ENCODE measurements at regions not wholly inside any gene's neighbourhood (a gene's known extent, or its start where the extent isn't known, plus 50 kb on each side); places are given as distances from the start of the nearest gene placed in this dataset.

GRCh38 chr3:141669434-141669833, 68.7 kb upstream of the RNF7 start:
- DNase-seq (ENCODE audit: low read depth), result no peak
- H3K4me3 ChIP-seq (ENCODE audit: control insufficient read depth, low read depth, low read length), result no peak overlapping the region
- TF ChIP-seq, protein P1, sequence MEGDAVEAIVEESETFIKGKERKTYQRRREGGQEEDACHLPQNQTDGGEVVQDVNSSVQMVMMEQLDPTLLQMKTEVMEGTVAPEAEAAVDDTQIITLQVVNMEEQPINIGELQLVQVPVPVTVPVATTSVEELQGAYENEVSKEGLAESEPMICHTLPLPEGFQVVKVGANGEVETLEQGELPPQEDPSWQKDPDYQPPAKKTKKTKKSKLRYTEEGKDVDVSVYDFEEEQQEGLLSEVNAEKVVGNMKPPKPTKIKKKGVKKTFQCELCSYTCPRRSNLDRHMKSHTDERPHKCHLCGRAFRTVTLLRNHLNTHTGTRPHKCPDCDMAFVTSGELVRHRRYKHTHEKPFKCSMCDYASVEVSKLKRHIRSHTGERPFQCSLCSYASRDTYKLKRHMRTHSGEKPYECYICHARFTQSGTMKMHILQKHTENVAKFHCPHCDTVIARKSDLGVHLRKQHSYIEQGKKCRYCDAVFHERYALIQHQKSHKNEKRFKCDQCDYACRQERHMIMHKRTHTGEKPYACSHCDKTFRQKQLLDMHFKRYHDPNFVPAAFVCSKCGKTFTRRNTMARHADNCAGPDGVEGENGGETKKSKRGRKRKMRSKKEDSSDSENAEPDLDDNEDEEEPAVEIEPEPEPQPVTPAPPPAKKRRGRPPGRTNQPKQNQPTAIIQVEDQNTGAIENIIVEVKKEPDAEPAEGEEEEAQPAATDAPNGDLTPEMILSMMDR (IDR thresholded peaks at IDR 0.05; ENCODE audit: control insufficient read depth, insufficient read depth, low read depth, low read length, missing control alignments), result no peak

- no peak overlapping the region for H3K4me3 ChIP-seq (ENCODE audit: control insufficient read depth, low read depth, low read length)
- TF ChIP-seq, protein P1 (IDR thresholded peaks at IDR 0.05; ENCODE audit: control insufficient read depth, insufficient read depth, low read depth, low read length, missing control alignments), result no peak
- no peak for DNase-seq (ENCODE audit: low read depth)
Measured at GRCh38 chr3:141677701-141678100, 60.4 kb upstream of the RNF7 start.

GRCh38 chr3:141680620-141681389, 57.3 kb upstream of the RNF7 start:
- TF ChIP-seq, protein P1 (IDR thresholded peaks at IDR 0.05; ENCODE audit: control insufficient read depth, insufficient read depth, low read depth, low read length, missing control alignments), result no peak
- no peak for DNase-seq (ENCODE audit: low read depth)
- no peak overlapping the region for H3K4me3 ChIP-seq (ENCODE audit: control insufficient read depth, low read depth, low read length)

DNA sequence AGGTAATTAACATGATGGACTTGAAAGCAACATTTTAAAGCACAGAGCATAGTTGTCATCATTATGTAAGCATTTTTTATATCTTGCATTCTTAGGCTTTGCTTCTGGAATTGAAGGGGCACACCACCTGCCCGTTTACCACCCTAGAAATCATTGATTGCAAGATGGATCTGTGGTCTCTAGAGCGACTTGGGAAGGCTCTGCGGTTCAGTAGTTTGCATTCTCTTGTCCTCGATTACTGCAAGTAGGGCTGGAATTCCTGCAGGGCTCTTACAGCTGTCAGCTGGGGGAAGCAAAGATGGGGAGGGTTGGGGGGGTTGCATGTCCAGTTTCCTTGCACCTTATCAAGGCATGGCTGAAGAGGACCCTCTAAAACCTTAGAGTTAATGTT, 56.7 kb upstream of the RNF7 start:
- no peak overlapping the region for H3K4me3 ChIP-seq (ENCODE audit: control insufficient read depth, low read depth, low read length)
- DNase-seq (ENCODE audit: low read depth), result no peak
- TF ChIP-seq, protein P1 (IDR thresholded peaks at IDR 0.05; ENCODE audit: control insufficient read depth, insufficient read depth, low read depth, low read length, missing control alignments), result no peak

GRCh38 chr3:141682007-141682406, 56.1 kb upstream of the RNF7 start:
- TF ChIP-seq, protein P1 (IDR thresholded peaks at IDR 0.05; ENCODE audit: control insufficient read depth, insufficient read depth, low read depth, low read length, missing control alignments), result no peak
- no peak overlapping the region for H3K4me3 ChIP-seq (ENCODE audit: control insufficient read depth, low read depth, low read length)
- DNase-seq (ENCODE audit: low read depth), result no peak

GRCh38 chr3:141682921-141683320, 55.2 kb upstream of the RNF7 start:
- H3K4me3 ChIP-seq (ENCODE audit: control insufficient read depth, low read depth, low read length), result no peak overlapping the region
- TF ChIP-seq, protein P1 (IDR thresholded peaks at IDR 0.05; ENCODE audit: control insufficient read depth, insufficient read depth, low read depth, low read length, missing control alignments), result no peak

More at GRCh38 chr3:141682921-141683320, 55.2 kb upstream of the RNF7 start:
- no peak for DNase-seq (ENCODE audit: low read depth)

Measured in AG09309 (cell line).